ENCODE measurements at regions not wholly inside any gene's neighbourhood (a gene's known extent, or its start where the extent isn't known, plus 50 kb on each side); places are given as distances from the start of the nearest gene placed in this dataset.

GRCh38 chr22:27194096-27194748 is 536.8 kb downstream of the MIAT start:
- TF ChIP-seq, protein P1, sequence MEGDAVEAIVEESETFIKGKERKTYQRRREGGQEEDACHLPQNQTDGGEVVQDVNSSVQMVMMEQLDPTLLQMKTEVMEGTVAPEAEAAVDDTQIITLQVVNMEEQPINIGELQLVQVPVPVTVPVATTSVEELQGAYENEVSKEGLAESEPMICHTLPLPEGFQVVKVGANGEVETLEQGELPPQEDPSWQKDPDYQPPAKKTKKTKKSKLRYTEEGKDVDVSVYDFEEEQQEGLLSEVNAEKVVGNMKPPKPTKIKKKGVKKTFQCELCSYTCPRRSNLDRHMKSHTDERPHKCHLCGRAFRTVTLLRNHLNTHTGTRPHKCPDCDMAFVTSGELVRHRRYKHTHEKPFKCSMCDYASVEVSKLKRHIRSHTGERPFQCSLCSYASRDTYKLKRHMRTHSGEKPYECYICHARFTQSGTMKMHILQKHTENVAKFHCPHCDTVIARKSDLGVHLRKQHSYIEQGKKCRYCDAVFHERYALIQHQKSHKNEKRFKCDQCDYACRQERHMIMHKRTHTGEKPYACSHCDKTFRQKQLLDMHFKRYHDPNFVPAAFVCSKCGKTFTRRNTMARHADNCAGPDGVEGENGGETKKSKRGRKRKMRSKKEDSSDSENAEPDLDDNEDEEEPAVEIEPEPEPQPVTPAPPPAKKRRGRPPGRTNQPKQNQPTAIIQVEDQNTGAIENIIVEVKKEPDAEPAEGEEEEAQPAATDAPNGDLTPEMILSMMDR (IDR thresholded peaks at IDR 0.05 in 4 of 5, conservative IDR thresholded peaks at IDR 0.05 in 1 of 5): no peak
- TF ChIP-seq POLR2A (IDR thresholded peaks at IDR 0.05): no peak

Data from gastrocnemius medialis (tissue), 4 donors.